ENCODE measurements at regions not wholly inside any gene's neighbourhood (a gene's known extent, or its start where the extent isn't known, plus 50 kb on each side); places are given as distances from the start of the nearest gene placed in this dataset.
"Not testable (repeated sequence)": the region's sequence is repeated elsewhere in the genome, so short reads cannot be mapped to it uniquely, and the experiment has no call there.

- intact Hi-C loops (cut with DNase I), result no loop called here
- peaks cover 10% of the 10 kb centered on the region for H3K4me1 ChIP-seq
- no peak overlapping the region for H3K27ac ChIP-seq
- no peaks in the 10 kb centered on the region for H3K27me3 ChIP-seq
- no peak for DNase-seq (ENCODE audit: extremely low spot score in 2 of 2)
- no peaks in the 10 kb centered on the region for H3K9me3 ChIP-seq
- TF ChIP-seq POLR2A (IDR thresholded peaks at IDR 0.05) (no peak), POLR2AphosphoS5 (IDR thresholded peaks at IDR 0.05; ENCODE audit: insufficient read depth in 1 of 2, low read depth in 1 of 2) (no peak)
- TF ChIP-seq, protein P1, sequence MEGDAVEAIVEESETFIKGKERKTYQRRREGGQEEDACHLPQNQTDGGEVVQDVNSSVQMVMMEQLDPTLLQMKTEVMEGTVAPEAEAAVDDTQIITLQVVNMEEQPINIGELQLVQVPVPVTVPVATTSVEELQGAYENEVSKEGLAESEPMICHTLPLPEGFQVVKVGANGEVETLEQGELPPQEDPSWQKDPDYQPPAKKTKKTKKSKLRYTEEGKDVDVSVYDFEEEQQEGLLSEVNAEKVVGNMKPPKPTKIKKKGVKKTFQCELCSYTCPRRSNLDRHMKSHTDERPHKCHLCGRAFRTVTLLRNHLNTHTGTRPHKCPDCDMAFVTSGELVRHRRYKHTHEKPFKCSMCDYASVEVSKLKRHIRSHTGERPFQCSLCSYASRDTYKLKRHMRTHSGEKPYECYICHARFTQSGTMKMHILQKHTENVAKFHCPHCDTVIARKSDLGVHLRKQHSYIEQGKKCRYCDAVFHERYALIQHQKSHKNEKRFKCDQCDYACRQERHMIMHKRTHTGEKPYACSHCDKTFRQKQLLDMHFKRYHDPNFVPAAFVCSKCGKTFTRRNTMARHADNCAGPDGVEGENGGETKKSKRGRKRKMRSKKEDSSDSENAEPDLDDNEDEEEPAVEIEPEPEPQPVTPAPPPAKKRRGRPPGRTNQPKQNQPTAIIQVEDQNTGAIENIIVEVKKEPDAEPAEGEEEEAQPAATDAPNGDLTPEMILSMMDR (IDR thresholded peaks at IDR 0.05), result no peak
- no peak overlapping the region for H3K4me3 ChIP-seq
- H3K36me3 ChIP-seq, result no peaks in the 10 kb centered on the region
Measured at GRCh38 chr7:80999771-81000170, 80.9 kb upstream of the SEMA3C start.

- intact Hi-C loops (cut with DNase I), result no loop called here
Measured at GRCh38 chr7:80999100-80999499, 80.2 kb upstream of the SEMA3C start.

DNA sequence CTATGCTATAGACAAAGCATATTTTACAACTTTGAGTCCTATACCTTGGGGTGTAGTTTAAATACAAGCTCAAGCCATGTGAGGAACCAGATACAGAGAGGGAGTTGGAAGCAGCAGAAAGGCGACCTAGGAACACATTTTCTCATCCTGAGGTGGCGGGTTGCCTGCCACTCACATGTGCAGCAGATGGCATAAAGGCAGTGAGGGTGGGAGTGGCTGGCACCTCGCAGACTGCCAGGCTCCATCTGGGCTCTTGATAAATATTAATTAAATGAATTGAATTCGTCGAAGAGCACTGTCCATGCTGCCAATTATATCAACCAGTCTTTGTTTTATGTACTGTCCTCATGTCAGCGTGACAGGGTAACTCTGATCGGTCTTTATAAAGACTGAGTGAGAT, 79.0 kb upstream of the SEMA3C start:
- intact Hi-C loops (cut with DNase I), result no loop called here
- DNase-seq (ENCODE audit: extremely low spot score in 2 of 2), result no peak
- TF ChIP-seq, protein P1 (IDR thresholded peaks at IDR 0.05), result no peak
- TF ChIP-seq POLR2AphosphoS5 (IDR thresholded peaks at IDR 0.05; ENCODE audit: insufficient read depth in 1 of 2, low read depth in 1 of 2) (no peak), POLR2A (IDR thresholded peaks at IDR 0.05) (no peak)
- Histone ChIP-seq H3K4me1 (no peaks in the 10 kb centered on the region), H3K36me3 (no peaks in the 10 kb centered on the region), H3K27ac (no peak overlapping the region), H3K4me3 (no peak overlapping the region), H3K27me3 (no peaks in the 10 kb centered on the region), H3K9me3 (no peaks in the 10 kb centered on the region)

More at GRCh38 chr7:80999100-80999499, 80.2 kb upstream of the SEMA3C start:
- H3K4me1 ChIP-seq, result peaks cover 5% of the 10 kb centered on the region
- H3K27me3 ChIP-seq, result no peaks in the 10 kb centered on the region
- no peaks in the 10 kb centered on the region for H3K9me3 ChIP-seq
- no peak for DNase-seq (ENCODE audit: extremely low spot score in 2 of 2)
- no peak for TF ChIP-seq POLR2A (IDR thresholded peaks at IDR 0.05)
- TF ChIP-seq POLR2AphosphoS5 (IDR thresholded peaks at IDR 0.05; ENCODE audit: insufficient read depth in 1 of 2, low read depth in 1 of 2), result no peak
- TF ChIP-seq, protein P1 (IDR thresholded peaks at IDR 0.05), result no peak
- no peaks in the 10 kb centered on the region for H3K36me3 ChIP-seq
- no peak overlapping the region for H3K27ac ChIP-seq
- H3K4me3 ChIP-seq, result no peak overlapping the region

- H3K4me1 ChIP-seq; H3K9me3 ChIP-seq; H3K27ac ChIP-seq; H3K36me3 ChIP-seq; intact Hi-C loops (cut with DNase I); H3K27me3 ChIP-seq; DNase-seq (ENCODE audit: extremely low spot score in 2 of 2); H3K4me3 ChIP-seq: not testable (repeated sequence)
Measured at GRCh38 chr7:80996236-80996635, 77.4 kb upstream of the SEMA3C start.

DNA sequence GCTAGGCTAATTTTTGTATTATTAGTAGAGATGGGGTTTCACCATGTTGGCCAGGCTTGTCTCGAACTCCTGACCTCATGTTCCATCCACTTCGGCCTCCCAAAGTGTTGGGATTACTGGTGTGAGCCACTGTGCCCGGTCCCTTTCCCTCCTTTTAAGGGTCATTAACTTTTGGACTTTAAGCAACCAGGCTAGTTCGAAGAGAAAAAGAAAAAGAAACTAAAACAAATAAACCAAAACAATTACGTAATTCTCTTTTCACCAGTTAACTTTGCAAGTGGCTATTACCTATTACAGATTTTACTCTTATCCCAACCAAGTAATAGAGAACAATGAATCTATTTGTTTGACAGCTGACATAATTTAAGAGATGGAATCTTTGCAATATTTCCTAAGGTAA, 72.8 kb upstream of the SEMA3C start:
- TF ChIP-seq, protein P1 (IDR thresholded peaks at IDR 0.05), result no peak
- no peak for TF ChIP-seq POLR2A (IDR thresholded peaks at IDR 0.05)
- TF ChIP-seq POLR2AphosphoS5 (IDR thresholded peaks at IDR 0.05; ENCODE audit: insufficient read depth in 1 of 2, low read depth in 1 of 2), result no peak
- H3K36me3 ChIP-seq, result no peaks in the 10 kb centered on the region
- H3K4me3 ChIP-seq, result no peak overlapping the region
- H3K9me3 ChIP-seq, result no peaks in the 10 kb centered on the region
- no peaks in the 10 kb centered on the region for H3K4me1 ChIP-seq
- H3K27ac ChIP-seq, result no peak overlapping the region
- no peak for DNase-seq (ENCODE audit: extremely low spot score in 2 of 2)
- H3K27me3 ChIP-seq, result no peaks in the 10 kb centered on the region
- intact Hi-C loops (cut with DNase I), result no loop called here

DNA sequence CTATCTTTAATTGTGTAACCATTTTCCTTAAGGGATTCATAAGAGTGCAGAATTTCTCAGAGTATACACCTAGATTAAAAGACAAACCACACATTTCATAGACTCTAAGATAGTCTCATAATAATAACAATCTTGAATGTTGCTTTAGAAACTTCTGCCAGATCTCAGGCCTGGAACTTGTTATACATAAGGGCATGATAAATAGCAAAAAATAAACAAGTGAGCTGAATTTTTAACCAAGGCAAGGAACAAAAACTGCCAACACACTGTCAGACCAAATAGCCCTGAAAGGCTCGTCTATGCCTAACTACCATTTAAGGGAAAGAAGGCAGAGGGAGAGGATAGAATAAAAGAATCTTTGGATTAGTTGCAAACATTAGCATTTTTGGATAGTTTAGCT, 65.8 kb upstream of the SEMA3C start:
- H3K27me3 ChIP-seq, result no peaks in the 10 kb centered on the region
- H3K4me3 ChIP-seq, result no peak overlapping the region
- no peaks in the 10 kb centered on the region for H3K4me1 ChIP-seq
- TF ChIP-seq POLR2A (IDR thresholded peaks at IDR 0.05), result no peak
- DNase-seq (ENCODE audit: extremely low spot score in 2 of 2), result no peak
- H3K36me3 ChIP-seq, result no peaks in the 10 kb centered on the region
- intact Hi-C loops (cut with DNase I), result no loop called here
- H3K27ac ChIP-seq, result no peak overlapping the region
- no peaks in the 10 kb centered on the region for H3K9me3 ChIP-seq
